WTC11 (cell line): ENCODE measurements at regions not wholly inside any gene's neighbourhood (a gene's known extent, or its start where the extent isn't known, plus 50 kb on each side); places are given as distances from the start of the nearest gene placed in this dataset.

Source experiments
- ATAC-seq: fragments of 200-7000 bp; cut with Tn5 transposase; 2 replicates; pipeline ENCODE4 v1.10.0; 2021; ENCODE audit warnings: mild to moderate bottlenecking, moderate library complexity
- CTCF ChIA-PET: fragments of 300-600 bp; sonication (Branson Sonifier 250); formaldehyde crosslinking; loops from one replicate; lab custom pipeline; 2021; ENCODE audit warnings: antibody characterized with exemption; lab: Charles Lee
- POLR2A ChIA-PET: fragments of 350-600 bp; sonication (Branson Sonifier 250); formaldehyde crosslinking; loops from one replicate; lab custom pipeline; 2021; ENCODE audit warnings: antibody characterized with exemption; lab: Charles Lee
- DNase-seq: peaks from one replicate; pipeline ENCODE4 v3.0.0; 2021; ENCODE audit warnings: low spot score
- H3K27ac Mint-ChIP-seq: 2 replicates; pipeline ENCODE4 v1.8.0; 2021; ENCODE audit warnings: mixed read lengths
- H3K27me3 Mint-ChIP-seq: 2 replicates; pipeline ENCODE4 v1.8.0; 2021; ENCODE audit warnings: low read depth, mild to moderate bottlenecking, moderate library complexity, mixed read lengths
- H3K36me3 Mint-ChIP-seq: 2 replicates; pipeline ENCODE4 v1.8.0; 2021; ENCODE audit warnings: mixed read lengths
- H3K4me1 Mint-ChIP-seq: 2 replicates; pipeline ENCODE4 v1.8.0; 2022; ENCODE audit warnings: mixed read lengths
- H3K4me3 Mint-ChIP-seq: 2 replicates; pipeline ENCODE4 v1.8.0; 2021; ENCODE audit warnings: mild to moderate bottlenecking, moderate library complexity, mixed read lengths
- H3K9me3 Mint-ChIP-seq: 2 replicates; pipeline ENCODE4 v1.8.0; 2021; ENCODE audit warnings: mixed read lengths
- ATF1 ChIP-seq: sonication (generic); formaldehyde crosslinking; IDR thresholded peaks from 2 replicates; pipeline ENCODE4 v1.8.1; 2023; ENCODE audit warnings: mild to moderate bottlenecking, moderate library complexity, missing genetic modification reagents
- E2F1 ChIP-seq: sonication (generic); formaldehyde crosslinking; IDR thresholded peaks from 2 replicates; pipeline ENCODE4 v1.8.0; 2022; ENCODE audit warnings: mild to moderate bottlenecking, missing genetic modification reagents
- E2F4 ChIP-seq: sonication (generic); formaldehyde crosslinking; IDR thresholded peaks from 2 replicates; pipeline ENCODE4 v1.8.1; 2022; ENCODE audit warnings: low read depth, mild to moderate bottlenecking, moderate library complexity, missing genetic modification reagents, borderline replicate concordance
- E2F5 ChIP-seq: sonication (generic); formaldehyde crosslinking; IDR thresholded peaks from 2 replicates; pipeline ENCODE4 v1.8.1; 2022; ENCODE audit warnings: mild to moderate bottlenecking, moderate library complexity, missing genetic modification reagents
- ERG ChIP-seq: fragments of 250-450 bp; sonication (Bioruptor Pico); IDR thresholded peaks from 2 replicates; pipeline ENCODE4 v1.8.0; 2021; ENCODE audit warnings: mild to moderate bottlenecking
- FOXJ3 ChIP-seq: sonication (generic); formaldehyde crosslinking; IDR thresholded peaks from 2 replicates; pipeline ENCODE4 v1.9.0; 2021; ENCODE audit warnings: missing genetic modification reagents, mild to moderate bottlenecking, borderline replicate concordance
- FOXK1 ChIP-seq: sonication (generic); formaldehyde crosslinking; IDR thresholded peaks from 2 replicates; pipeline ENCODE4 v1.8.0; 2022; ENCODE audit warnings: mild to moderate bottlenecking, moderate library complexity, missing genetic modification reagents
- GRHL2 ChIP-seq: fragments of 250-450 bp; sonication (Bioruptor Pico); IDR thresholded peaks from 2 replicates; pipeline ENCODE4 v1.8.0; 2022; ENCODE audit warnings: mild to moderate bottlenecking, moderate library complexity; ENCODE audit not compliant: insufficient replicate concordance, severe bottlenecking
- GTF2I ChIP-seq: fragments of 250-450 bp; sonication (Bioruptor Pico); conservative IDR thresholded peaks from 2 replicates; pipeline ENCODE4 v1.4.0; 2021; ENCODE audit warnings: mild to moderate bottlenecking
- HMGA2 ChIP-seq: fragments of 250-450 bp; sonication (Bioruptor Pico); IDR thresholded peaks from 2 replicates; pipeline ENCODE4 v1.4.0; 2021; ENCODE audit warnings: mild to moderate bottlenecking, moderate library complexity
- IRF1 ChIP-seq: sonication (generic); formaldehyde crosslinking; IDR thresholded peaks from 2 replicates; pipeline ENCODE4 v1.8.0; 2023; ENCODE audit warnings: missing genetic modification reagents
- MXD4 ChIP-seq: fragments of 250-450 bp; sonication (Bioruptor Pico); IDR thresholded peaks from 2 replicates; pipeline ENCODE4 v1.8.0; 2021; ENCODE audit warnings: mild to moderate bottlenecking, moderate library complexity, borderline replicate concordance
- NFE2L1 ChIP-seq: sonication (generic); formaldehyde crosslinking; IDR thresholded peaks from 2 replicates; pipeline ENCODE4 v1.8.1; 2023; ENCODE audit warnings: missing genetic modification reagents
- NFYB ChIP-seq: sonication (generic); formaldehyde crosslinking; conservative IDR thresholded peaks from 2 replicates; pipeline ENCODE4 v1.8.0; 2022; ENCODE audit warnings: low read depth, missing genetic modification reagents
- NR2C2 ChIP-seq: sonication (generic); formaldehyde crosslinking; IDR thresholded peaks from 2 replicates; pipeline ENCODE4 v1.8.0; 2022; ENCODE audit warnings: mild to moderate bottlenecking, missing genetic modification reagents
- RORB ChIP-seq: fragments of 250-450 bp; sonication (Bioruptor Pico); IDR thresholded peaks from 2 replicates; pipeline ENCODE4 v1.9.0; 2021; ENCODE audit warnings: mild to moderate bottlenecking
- SMAD4 ChIP-seq: sonication (generic); formaldehyde crosslinking; IDR thresholded peaks from 2 replicates; pipeline ENCODE4 v1.8.0; 2022; ENCODE audit warnings: mild to moderate bottlenecking, missing genetic modification reagents
- STAT6 ChIP-seq: sonication (generic); formaldehyde crosslinking; conservative IDR thresholded peaks from 2 replicates; pipeline ENCODE4 v1.8.1; 2023; ENCODE audit warnings: mild to moderate bottlenecking, low read depth, missing genetic modification reagents, moderate library complexity
- TCF7 ChIP-seq: sonication (generic); formaldehyde crosslinking; IDR thresholded peaks from 2 replicates; pipeline ENCODE4 v1.8.0; 2022; ENCODE audit warnings: mild to moderate bottlenecking, low read depth, missing genetic modification reagents, moderate library complexity
- TEAD4 ChIP-seq: sonication (generic); formaldehyde crosslinking; IDR thresholded peaks from 2 replicates; pipeline ENCODE4 v1.8.0; 2022; ENCODE audit warnings: mild to moderate bottlenecking, missing genetic modification reagents
- ZNF138 ChIP-seq: sonication (generic); formaldehyde crosslinking; conservative IDR thresholded peaks from 2 replicates; pipeline ENCODE4 v1.8.1; 2022; ENCODE audit warnings: mild to moderate bottlenecking, moderate library complexity, missing genetic modification reagents
- ZNF512 ChIP-seq: sonication (generic); formaldehyde crosslinking; IDR thresholded peaks from 2 replicates; pipeline ENCODE4 v1.8.1; 2022; ENCODE audit warnings: missing genetic modification reagents, borderline replicate concordance

GRCh38 chr12:124172636-124173035 lies 122.3 kb upstream of the RFLNA start (continued):
- TF ChIP-seq E2F5 (CRISPR knock-in tag) (no peak), SMAD4 (no peak), GRHL2 (CRISPR knock-in tag) (no peak), FOXJ3 (CRISPR knock-in tag) (no peak), TEAD4 (CRISPR knock-in tag) (no peak), STAT6 (no peak), ZNF512 (CRISPR knock-in tag) (no peak), HMGA2 (CRISPR knock-in tag) (no peak), ATF1 (no peak), TCF7 (CRISPR knock-in tag) (no peak), E2F4 (CRISPR knock-in tag) (no peak)

GRCh38 chr12:124173692-124174091 lies 121.2 kb upstream of the RFLNA start:
- ChIA-PET POLR2A (interaction anchor here (1.1 kb wide), 1 partner anchor 11 kb away, joined by 9 read pairs; no protein-coding TSS in a partner anchor), CTCF (interaction anchor here (1.5 kb wide), 1 partner anchor 100 kb away, joined by 4 read pairs; no protein-coding TSS in a partner anchor)
- H3K4me3 Mint-ChIP-seq: no peak overlapping the region
- ATAC-seq (no peak), DNase-seq (no peak)
- peaks cover 33% of the 10 kb centered on the region for H3K4me1 Mint-ChIP-seq
- H3K27ac Mint-ChIP-seq: no peak overlapping the region
- H3K27me3 Mint-ChIP-seq: no peaks in the 10 kb centered on the region; the same call in 1 of the 2 replicates
- peaks cover 10% of the 10 kb centered on the region for H3K9me3 Mint-ChIP-seq
- peaks cover 5% of the 10 kb centered on the region for H3K36me3 Mint-ChIP-seq
- no peak for TF ChIP-seq NR2C2 (CRISPR knock-in tag)
- no peak for TF ChIP-seq FOXJ3 (CRISPR knock-in tag)
- no peak for TF ChIP-seq ZNF138
- TF ChIP-seq IRF1 (CRISPR knock-in tag): no peak
- no peak for TF ChIP-seq FOXK1
- no peak for TF ChIP-seq NFE2L1
- no peak for TF ChIP-seq E2F1
- TF ChIP-seq GRHL2 (CRISPR knock-in tag): no peak
- TF ChIP-seq MXD4 (CRISPR knock-in tag): no peak
- TF ChIP-seq ATF1: no peak
- TF ChIP-seq GTF2I (CRISPR knock-in tag): no peak
- no peak for TF ChIP-seq RORB (CRISPR knock-in tag)
- TF ChIP-seq NFYB (CRISPR knock-in tag): no peak
- no peak for TF ChIP-seq STAT6
- TF ChIP-seq ERG: no peak
